Mesendoderm (in vitro differentiated cells): ENCODE measurements at regions not wholly inside any gene's neighbourhood (a gene's known extent, or its start where the extent isn't known, plus 50 kb on each side); places are given as distances from the start of the nearest gene placed in this dataset.

ENCODE experiments used
- DNase-seq: peaks from one replicate; pipeline ENCODE4 v3.0.0; 2013
- H2AK5ac ChIP-seq: 2 replicates; pipeline ENCODE4 v1.6.1; 2013; ENCODE audit warnings: low read length, inconsistent platforms
- H2BK120ac ChIP-seq: 2 replicates; pipeline ENCODE4 v1.6.1; 2013; ENCODE audit warnings: low read depth, mild to moderate bottlenecking, low read length, moderate library complexity, mixed read lengths
- H2BK15ac ChIP-seq: replicated peaks from 2 replicates; pipeline ENCODE4 v1.6.1; 2013; ENCODE audit warnings: low read depth, mild to moderate bottlenecking, moderate library complexity
- H2BK5ac ChIP-seq: 2 replicates; pipeline ENCODE4 v1.6.1; 2013; ENCODE audit warnings: low read length, inconsistent platforms
- H3K18ac ChIP-seq: 2 replicates; pipeline ENCODE4 v1.6.1; 2013; ENCODE audit warnings: mild to moderate bottlenecking, low read length, mixed read lengths
- H3K23ac ChIP-seq: one replicate; pipeline ENCODE4 v1.6.1; 2013; ENCODE audit warnings: low read length
- H3K27ac ChIP-seq: 2 replicates; pipeline ENCODE4 v1.5.1; 2013; ENCODE audit warnings: low read depth, mild to moderate bottlenecking, inconsistent platforms, low read length, moderate library complexity
- H3K27me3 ChIP-seq: 2 replicates; pipeline ENCODE4 v1.6.1; 2013; ENCODE audit warnings: low read length, control low read depth, mild to moderate bottlenecking, inconsistent platforms; ENCODE audit not compliant: insufficient read depth, poor library complexity
- H3K36me3 ChIP-seq: 2 replicates; pipeline ENCODE4 v1.6.1; 2013; ENCODE audit warnings: low read length, inconsistent platforms; ENCODE audit not compliant: control insufficient read depth, insufficient read depth
- H3K4ac ChIP-seq: one replicate; pipeline ENCODE4 v1.6.1; 2013; ENCODE audit warnings: low read depth, mild to moderate bottlenecking, low read length, moderate library complexity
- H3K4me1 ChIP-seq: 2 replicates; pipeline ENCODE4 v1.6.1; 2013; ENCODE audit warnings: low read depth, low read length, inconsistent platforms; ENCODE audit not compliant: control insufficient read depth
- H3K4me2 ChIP-seq: 2 replicates; pipeline ENCODE4 v1.6.1; 2013; ENCODE audit warnings: low read length
- H3K4me3 ChIP-seq: 2 replicates; pipeline ENCODE4 v1.5.1; 2013; ENCODE audit warnings: mild to moderate bottlenecking, low read length
- H3K56ac ChIP-seq: one replicate; pipeline ENCODE4 v1.6.1; 2013; ENCODE audit warnings: low read length
- H3K79me1 ChIP-seq: 2 replicates; pipeline ENCODE4 v1.6.1; 2013; ENCODE audit warnings: low read length, inconsistent platforms
- H3K79me2 ChIP-seq: 2 replicates; pipeline ENCODE4 v1.6.1; 2013; ENCODE audit warnings: mild to moderate bottlenecking, low read length; ENCODE audit not compliant: control insufficient read depth, insufficient read depth
- H3K9ac ChIP-seq: 2 replicates; pipeline ENCODE4 v1.6.1; 2013; ENCODE audit warnings: low read length, inconsistent platforms
- H4K5ac ChIP-seq: one replicate; pipeline ENCODE4 v1.6.1; 2013; ENCODE audit warnings: low read length
- H4K8ac ChIP-seq: one replicate; pipeline ENCODE4 v1.6.1; 2013; ENCODE audit warnings: low read depth, mild to moderate bottlenecking, control low read depth, low read length, moderate library complexity
- WGBS: extraction: QIAGEN DNeasy Blood & Tissue Kit; methylation state at CpG from one replicate; pipeline ENCODE4 v1.1.7; 2013; ENCODE audit warnings: low lambda C conversion rate, missing lambda C conversion rate; ENCODE audit not compliant: insufficient coverage; ENCODE audit errors: extremely low coverage; 5-methylcytosine and 5-hydroxymethylcytosine counted together

GRCh38 chr10:33790521-33791271, 456.2 kb upstream of the NRP1 start:
- no CpG with 5 or more reads among the region's 12 CpGs for WGBS
- no peaks in the 10 kb centered on the region for H3K27me3 ChIP-seq
- no peak overlapping the region for H3K4ac ChIP-seq
- no peak overlapping the region for H3K9ac ChIP-seq
- H3K79me1 ChIP-seq: no peaks in the 10 kb centered on the region
- H2BK15ac ChIP-seq: no peak overlapping the region
- H2BK5ac ChIP-seq: no peak overlapping the region
- no peak overlapping the region for H3K4me3 ChIP-seq
- H4K5ac ChIP-seq: no peak overlapping the region
- H3K56ac ChIP-seq: no peak overlapping the region
- H3K36me3 ChIP-seq: no peaks in the 10 kb centered on the region
- DNase-seq: peak; percentile 37
- no peaks in the 10 kb centered on the region for H3K79me2 ChIP-seq
- no peak overlapping the region for H3K4me2 ChIP-seq
- H2AK5ac ChIP-seq: no peak overlapping the region
- H4K8ac ChIP-seq: no peak overlapping the region
- no peak overlapping the region for H3K27ac ChIP-seq
- H3K18ac ChIP-seq: no peak overlapping the region
- H2BK120ac ChIP-seq: no peak overlapping the region
- H3K4me1 ChIP-seq: no peaks in the 10 kb centered on the region
- H3K23ac ChIP-seq: no peak overlapping the region

- no peak overlapping the region for H3K9ac ChIP-seq
- no peak overlapping the region for H3K27ac ChIP-seq
- H3K4me2 ChIP-seq: no peak overlapping the region
- H3K23ac ChIP-seq: no peak overlapping the region
- no peaks in the 10 kb centered on the region for H3K27me3 ChIP-seq
- H3K18ac ChIP-seq: no peak overlapping the region
- no peaks in the 10 kb centered on the region for H3K79me1 ChIP-seq
- WGBS: no CpG with 5 or more reads among the region's 1 CpG
- no peak overlapping the region for H4K5ac ChIP-seq
- no peak overlapping the region for H2AK5ac ChIP-seq
- H3K36me3 ChIP-seq: no peaks in the 10 kb centered on the region
- H3K4me3 ChIP-seq: no peak overlapping the region
- no peak overlapping the region for H4K8ac ChIP-seq
- H2BK5ac ChIP-seq: no peak overlapping the region
- no peak overlapping the region for H3K56ac ChIP-seq
- H2BK120ac ChIP-seq: no peak overlapping the region
- no peaks in the 10 kb centered on the region for H3K4me1 ChIP-seq
- no peak overlapping the region for H2BK15ac ChIP-seq
- no peak for DNase-seq
- no peaks in the 10 kb centered on the region for H3K79me2 ChIP-seq
- H3K4ac ChIP-seq: no peak overlapping the region
Measured at GRCh38 chr10:33783557-33783956, 449.1 kb upstream of the NRP1 start.

- no CpG with 5 or more reads among the region's 3 CpGs for WGBS
- no peak overlapping the region for H3K4ac ChIP-seq
- H3K18ac ChIP-seq: no peak overlapping the region
- no peaks in the 10 kb centered on the region for H3K79me1 ChIP-seq
- no peak overlapping the region for H2BK120ac ChIP-seq
- H3K4me2 ChIP-seq: no peak overlapping the region
- H3K23ac ChIP-seq: no peak overlapping the region
- no peak overlapping the region for H3K9ac ChIP-seq
- H4K8ac ChIP-seq: no peak overlapping the region
- H3K4me1 ChIP-seq: no peaks in the 10 kb centered on the region
- no peaks in the 10 kb centered on the region for H3K36me3 ChIP-seq
- no peaks in the 10 kb centered on the region for H3K79me2 ChIP-seq
- H2BK15ac ChIP-seq: no peak overlapping the region
- no peaks in the 10 kb centered on the region for H3K27me3 ChIP-seq
- no peak for DNase-seq
- no peak overlapping the region for H3K56ac ChIP-seq
- H4K5ac ChIP-seq: no peak overlapping the region
- no peak overlapping the region for H2BK5ac ChIP-seq
- no peak overlapping the region for H3K4me3 ChIP-seq
- H2AK5ac ChIP-seq: no peak overlapping the region
- no peak overlapping the region for H3K27ac ChIP-seq
Measured at GRCh38 chr10:33783078-33783477, 448.6 kb upstream of the NRP1 start.

GRCh38 chr10:33781606-33782395, 447.3 kb upstream of the NRP1 start:
- WGBS: 100% methylated on average over 1 of the region's 7 CpGs

GRCh38 chr10:33780961-33781360, 446.5 kb upstream of the NRP1 start:
- no peak overlapping the region for H4K5ac ChIP-seq
- no peaks in the 10 kb centered on the region for H3K27me3 ChIP-seq
- no peak overlapping the region for H3K56ac ChIP-seq
- no peak overlapping the region for H3K4me3 ChIP-seq
- H4K8ac ChIP-seq: no peak overlapping the region
- H3K79me2 ChIP-seq: no peaks in the 10 kb centered on the region
- no CpG with 5 or more reads among the region's 9 CpGs for WGBS
- no peak for DNase-seq
- H3K4ac ChIP-seq: no peak overlapping the region
- H3K27ac ChIP-seq: no peak overlapping the region
- H2BK5ac ChIP-seq: no peak overlapping the region
- no peak overlapping the region for H3K9ac ChIP-seq
- H3K4me2 ChIP-seq: no peak overlapping the region
- H3K23ac ChIP-seq: no peak overlapping the region
- no peak overlapping the region for H2AK5ac ChIP-seq
- no peaks in the 10 kb centered on the region for H3K4me1 ChIP-seq
- no peak overlapping the region for H2BK15ac ChIP-seq
- H3K18ac ChIP-seq: no peak overlapping the region
- H3K79me1 ChIP-seq: no peaks in the 10 kb centered on the region
- H3K36me3 ChIP-seq: no peaks in the 10 kb centered on the region
- H2BK120ac ChIP-seq: no peak overlapping the region

More at GRCh38 chr10:33781606-33782395, 447.3 kb upstream of the NRP1 start:
- no peak overlapping the region for H2BK120ac ChIP-seq
- H3K27ac ChIP-seq: no peak overlapping the region
- no peak overlapping the region for H3K18ac ChIP-seq
- H3K4ac ChIP-seq: no peak overlapping the region
- no peaks in the 10 kb centered on the region for H3K27me3 ChIP-seq
- no peaks in the 10 kb centered on the region for H3K36me3 ChIP-seq
- no peak overlapping the region for H2BK15ac ChIP-seq
- no peak overlapping the region for H2BK5ac ChIP-seq
- H3K23ac ChIP-seq: no peak overlapping the region
- H4K5ac ChIP-seq: no peak overlapping the region
- H3K9ac ChIP-seq: no peak overlapping the region
- H3K4me3 ChIP-seq: no peak overlapping the region
- no peak overlapping the region for H4K8ac ChIP-seq
- no peak overlapping the region for H3K56ac ChIP-seq
- no peak for DNase-seq
- H3K4me2 ChIP-seq: no peak overlapping the region
- no peaks in the 10 kb centered on the region for H3K79me1 ChIP-seq
- no peaks in the 10 kb centered on the region for H3K79me2 ChIP-seq
- H3K4me1 ChIP-seq: no peaks in the 10 kb centered on the region
- H2AK5ac ChIP-seq: no peak overlapping the region
